Lower leg skin (tissue), 4 donors: ENCODE measurements at regions not wholly inside any gene's neighbourhood (a gene's known extent, or its start where the extent isn't known, plus 50 kb on each side); places are given as distances from the start of the nearest gene placed in this dataset.

Experiments
- DNase-seq, 2 donors: peaks; one replicate each; pipeline ENCODE4 v3.0.0-alpha.2; 2019; ENCODE audit warnings: low spot score in 2 of 2
- H3K4me3 ChIP-seq: fragments of 200-600 bp; sonication (generic); 2 replicates; pipeline ENCODE4 v1.5.1; 2017; ENCODE audit warnings: mild to moderate bottlenecking, low read depth; ENCODE audit not compliant: poor library complexity, severe bottlenecking
- POLR2A ChIP-seq, 2 donors: fragments of 450-650 bp; IDR thresholded peaks; one replicate each; pipeline ENCODE4 v1.6.1; 2016 to 2017; ENCODE audit warnings: antibody characterized with exemption in 2 of 2, mild to moderate bottlenecking in 1 of 2, moderate library complexity in 1 of 2
- WGBS, 2 donors: methylation state at CpG; one replicate each; pipeline ENCODE4 v1.1.5; 2018; 5-methylcytosine and 5-hydroxymethylcytosine counted together
- intact Hi-C: fragments of 100-400 bp; cut with DNase I; formaldehyde crosslinking; loops from one replicate; pipeline ENCODE4 v1.15.0; 2023; ENCODE audit warnings: low total_unique reads
- TF ChIP-seq, protein P1 (sequence below), 3 donors: fragments of 450-650 bp; IDR thresholded peaks; one replicate each; pipeline ENCODE4 v1.5.1; 2016; ENCODE audit warnings: antibody characterized with exemption in 3 of 3, mild to moderate bottlenecking in 3 of 3, moderate library complexity in 2 of 3

- TF ChIP-seq, protein P1, sequence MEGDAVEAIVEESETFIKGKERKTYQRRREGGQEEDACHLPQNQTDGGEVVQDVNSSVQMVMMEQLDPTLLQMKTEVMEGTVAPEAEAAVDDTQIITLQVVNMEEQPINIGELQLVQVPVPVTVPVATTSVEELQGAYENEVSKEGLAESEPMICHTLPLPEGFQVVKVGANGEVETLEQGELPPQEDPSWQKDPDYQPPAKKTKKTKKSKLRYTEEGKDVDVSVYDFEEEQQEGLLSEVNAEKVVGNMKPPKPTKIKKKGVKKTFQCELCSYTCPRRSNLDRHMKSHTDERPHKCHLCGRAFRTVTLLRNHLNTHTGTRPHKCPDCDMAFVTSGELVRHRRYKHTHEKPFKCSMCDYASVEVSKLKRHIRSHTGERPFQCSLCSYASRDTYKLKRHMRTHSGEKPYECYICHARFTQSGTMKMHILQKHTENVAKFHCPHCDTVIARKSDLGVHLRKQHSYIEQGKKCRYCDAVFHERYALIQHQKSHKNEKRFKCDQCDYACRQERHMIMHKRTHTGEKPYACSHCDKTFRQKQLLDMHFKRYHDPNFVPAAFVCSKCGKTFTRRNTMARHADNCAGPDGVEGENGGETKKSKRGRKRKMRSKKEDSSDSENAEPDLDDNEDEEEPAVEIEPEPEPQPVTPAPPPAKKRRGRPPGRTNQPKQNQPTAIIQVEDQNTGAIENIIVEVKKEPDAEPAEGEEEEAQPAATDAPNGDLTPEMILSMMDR (IDR thresholded peaks at IDR 0.05): no peak
- no peak for TF ChIP-seq POLR2A (IDR thresholded peaks at IDR 0.05)
- intact Hi-C loops: no loop called here
- H3K4me3 ChIP-seq: no peak overlapping the region
- no peak for DNase-seq
- WGBS, 2 donors: 59 to 60% methylated on average over 2 of the region's 2 CpGs
Measured at GRCh38 chr14:80388980-80389711, 177.8 kb upstream of the DIO2 start.

DNA sequence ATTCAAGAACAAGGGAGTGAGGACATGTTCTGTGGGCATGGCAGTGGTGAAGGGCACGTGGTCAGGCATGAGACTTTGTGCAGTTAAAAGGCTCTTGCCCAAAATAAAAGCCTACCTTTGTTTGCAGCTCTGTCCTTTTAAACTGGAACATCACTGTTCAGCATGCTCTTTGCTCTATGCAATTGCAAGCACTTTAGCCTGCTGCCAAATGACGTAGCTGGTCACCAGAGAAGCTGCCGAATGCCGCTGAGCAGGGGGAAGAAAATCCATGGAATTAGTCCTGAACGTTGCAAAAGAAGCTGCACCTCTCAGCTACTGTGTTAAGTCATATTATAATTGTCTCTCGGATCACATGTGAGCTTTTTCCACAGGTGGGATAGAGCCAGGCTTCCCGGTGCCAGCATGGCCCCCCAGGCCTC, 176.3 kb upstream of the DIO2 start:
- no peak for TF ChIP-seq POLR2A (IDR thresholded peaks at IDR 0.05)
- TF ChIP-seq, protein P1 (IDR thresholded peaks at IDR 0.05): no peak
- no peak for DNase-seq
- intact Hi-C loops: no loop called here
- H3K4me3 ChIP-seq: no peak overlapping the region
- 42 to 55% methylated on average over 7 of the region's 7 CpGs for whole genome bisulfite sequencing, 2 donors

GRCh38 chr14:80385336-80385735, 174.0 kb upstream of the DIO2 start:
- 75 to 89% methylated on average over 3 of the region's 3 CpGs for WGBS, 2 donors
- DNase-seq: no peak
- intact Hi-C loops: no loop called here
- no peak overlapping the region for H3K4me3 ChIP-seq
- TF ChIP-seq, protein P1 (IDR thresholded peaks at IDR 0.05): no peak
- TF ChIP-seq POLR2A (IDR thresholded peaks at IDR 0.05): no peak

- intact Hi-C loops: no loop called here
- TF ChIP-seq, protein P1 (IDR thresholded peaks at IDR 0.05): no peak
- no peak for TF ChIP-seq POLR2A (IDR thresholded peaks at IDR 0.05)
- no peak for DNase-seq
- WGBS, 2 donors: 48 to 55% methylated on average over 1 of the region's 1 CpG
- no peak overlapping the region for H3K4me3 ChIP-seq
Measured at GRCh38 chr14:80383223-80383622, 171.9 kb upstream of the DIO2 start.

DNA sequence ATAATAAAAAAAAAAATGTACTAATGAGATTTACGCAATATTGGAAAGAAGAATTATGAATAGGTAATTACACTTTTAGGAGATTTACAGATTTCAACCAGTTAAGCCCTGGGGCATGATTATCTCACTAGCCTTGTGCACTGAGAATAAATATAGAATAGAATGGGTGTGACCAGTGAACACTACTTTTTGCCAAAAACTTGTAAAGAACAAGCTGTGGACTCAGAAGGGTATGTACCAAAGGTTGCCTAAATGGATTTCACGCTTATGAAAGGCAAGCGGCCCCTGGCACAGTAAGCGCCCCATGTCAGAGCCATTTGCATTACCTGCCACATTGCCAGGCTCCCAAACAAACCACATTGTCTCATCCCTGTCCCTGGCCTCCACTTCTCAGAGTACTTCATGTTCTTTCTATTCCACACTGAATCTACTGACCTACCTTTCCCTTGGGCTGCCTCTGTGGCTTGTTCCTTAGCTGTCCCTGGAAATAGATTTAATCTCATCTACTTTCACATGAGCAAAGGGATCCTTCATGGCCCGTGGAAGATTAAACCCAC, 170.6 kb upstream of the DIO2 start:
- H3K4me3 ChIP-seq: no peak overlapping the region
- intact Hi-C loops: no loop called here
- 44 to 60% methylated on average over 5 of the region's 5 CpGs for WGBS, 2 donors
- peak in 1 of 2 donors; percentile 25 for DNase-seq
- no peak for TF ChIP-seq POLR2A (IDR thresholded peaks at IDR 0.05)
- TF ChIP-seq, protein P1 (IDR thresholded peaks at IDR 0.05): no peak
